OCI-LY3 (cell line): ENCODE measurements at regions not wholly inside any gene's neighbourhood (a gene's known extent, or its start where the extent isn't known, plus 50 kb on each side); places are given as distances from the start of the nearest gene placed in this dataset.

Source experiments
- H2AFZ ChIP-seq: fragments of 200-600, 300-600 bp; shearing (Covaris generic); 2 replicates; pipeline ENCODE4 v1.6.0; 2014; ENCODE audit warnings: antibody characterized with exemption, low read depth, low read length
- H3K27ac ChIP-seq: fragments of 200-600, 300-600 bp; sonication (generic); 2 replicates; pipeline ENCODE4 v1.5.1; 2014; ENCODE audit warnings: mild to moderate bottlenecking, low read length, moderate library complexity, mixed read lengths
- H3K27me3 ChIP-seq: fragments of 200-600, 300-600 bp; sonication (generic); 2 replicates; pipeline ENCODE4 v1.6.1; 2014; ENCODE audit warnings: low read depth, low read length, mixed read lengths
- H3K36me3 ChIP-seq: fragments of 200-600, 300-600 bp; sonication (generic); replicated peaks from 2 replicates; pipeline ENCODE3; 2014; ENCODE audit warnings: low read depth, low read length, mixed read lengths
- H3K4me1 ChIP-seq: fragments of 300-600, 200-600 bp; sonication (generic); 2 replicates; pipeline ENCODE4 v1.6.1; 2014; ENCODE audit warnings: low read length, mixed read lengths
- H3K4me2 ChIP-seq: fragments of 200-600, 300-600 bp; sonication (generic); 2 replicates; pipeline ENCODE4 v1.6.1; 2014; ENCODE audit warnings: low read length, mixed read lengths
- H3K4me3 ChIP-seq: fragments of 300-600, 200-600 bp; sonication (generic); 2 replicates; pipeline ENCODE4 v1.5.1; 2014; ENCODE audit warnings: antibody characterized with exemption, mild to moderate bottlenecking, low read length, moderate library complexity
- H3K79me2 ChIP-seq: fragments of 300-600, 200-600 bp; shearing (Covaris generic); 2 replicates; pipeline ENCODE4 v1.6.1; 2014; ENCODE audit warnings: mild to moderate bottlenecking, low read length, mixed read lengths
- H3K9ac ChIP-seq: fragments of 300-600, 200-600 bp; shearing (Covaris generic); 2 replicates; pipeline ENCODE4 v1.6.0; 2014; ENCODE audit warnings: mild to moderate bottlenecking, low read length, moderate library complexity
- H3K9me3 ChIP-seq: fragments of 200-600, 300-600 bp; shearing (Covaris generic); 2 replicates; pipeline ENCODE4 v1.6.1; 2014; ENCODE audit warnings: low read length, mixed read lengths; ENCODE audit not compliant: insufficient read depth
- H4K20me1 ChIP-seq: fragments of 200-600, 300-600 bp; sonication (generic); 2 replicates; pipeline ENCODE4 v1.6.1; 2016; ENCODE audit warnings: low read length, mixed read lengths; ENCODE audit not compliant: insufficient read depth
- EZH2phosphoT487 ChIP-seq: fragments of 200-600 bp; shearing (Covaris generic); IDR thresholded peaks from 2 replicates; pipeline ENCODE4 v1.6.1; 2018; ENCODE audit warnings: antibody characterized with exemption, mixed run types, low read depth
- TF ChIP-seq, protein P1 (sequence below): fragments of 200-600, 300-600 bp; sonication (generic); IDR thresholded peaks from 2 replicates; pipeline ENCODE4 v1.5.1; 2014; ENCODE audit warnings: antibody characterized with exemption, low read length, low read depth

DNA sequence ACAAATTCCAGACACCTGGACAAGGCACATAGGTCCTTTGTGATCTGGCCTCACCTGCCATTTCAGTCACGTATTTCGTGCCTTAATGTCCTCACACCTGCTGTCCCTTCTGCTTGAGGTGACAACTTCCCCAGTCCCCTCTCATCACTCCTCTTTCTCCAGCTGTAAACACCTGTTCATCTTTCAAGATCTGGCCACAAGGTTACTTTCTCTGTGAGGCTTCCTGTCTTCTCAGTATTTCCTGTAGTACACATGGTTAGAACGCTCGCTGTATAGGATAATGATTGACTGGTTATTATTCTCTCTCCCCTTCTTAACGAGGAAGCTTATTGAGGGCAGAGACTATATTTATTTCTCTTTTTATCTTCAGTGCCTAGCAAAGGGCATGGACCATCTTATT, 74.5 kb upstream of the PMFBP1 start:
- no peaks in the 10 kb centered on the region for H3K36me3 ChIP-seq
- H3K4me1 ChIP-seq = no peaks in the 10 kb centered on the region
- no peak overlapping the region for H3K4me2 ChIP-seq
- H4K20me1 ChIP-seq = no peaks in the 10 kb centered on the region
- no peak overlapping the region for H3K27ac ChIP-seq
- TF ChIP-seq, protein P1, sequence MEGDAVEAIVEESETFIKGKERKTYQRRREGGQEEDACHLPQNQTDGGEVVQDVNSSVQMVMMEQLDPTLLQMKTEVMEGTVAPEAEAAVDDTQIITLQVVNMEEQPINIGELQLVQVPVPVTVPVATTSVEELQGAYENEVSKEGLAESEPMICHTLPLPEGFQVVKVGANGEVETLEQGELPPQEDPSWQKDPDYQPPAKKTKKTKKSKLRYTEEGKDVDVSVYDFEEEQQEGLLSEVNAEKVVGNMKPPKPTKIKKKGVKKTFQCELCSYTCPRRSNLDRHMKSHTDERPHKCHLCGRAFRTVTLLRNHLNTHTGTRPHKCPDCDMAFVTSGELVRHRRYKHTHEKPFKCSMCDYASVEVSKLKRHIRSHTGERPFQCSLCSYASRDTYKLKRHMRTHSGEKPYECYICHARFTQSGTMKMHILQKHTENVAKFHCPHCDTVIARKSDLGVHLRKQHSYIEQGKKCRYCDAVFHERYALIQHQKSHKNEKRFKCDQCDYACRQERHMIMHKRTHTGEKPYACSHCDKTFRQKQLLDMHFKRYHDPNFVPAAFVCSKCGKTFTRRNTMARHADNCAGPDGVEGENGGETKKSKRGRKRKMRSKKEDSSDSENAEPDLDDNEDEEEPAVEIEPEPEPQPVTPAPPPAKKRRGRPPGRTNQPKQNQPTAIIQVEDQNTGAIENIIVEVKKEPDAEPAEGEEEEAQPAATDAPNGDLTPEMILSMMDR = no peak
- TF ChIP-seq EZH2phosphoT487 = no peak
- H3K4me3 ChIP-seq = no peak overlapping the region
- no peak overlapping the region for H3K9ac ChIP-seq
- H3K9me3 ChIP-seq = no peaks in the 10 kb centered on the region
- no peak overlapping the region for H2AFZ ChIP-seq
- no peaks in the 10 kb centered on the region for H3K27me3 ChIP-seq
- H3K79me2 ChIP-seq = no peaks in the 10 kb centered on the region

DNA sequence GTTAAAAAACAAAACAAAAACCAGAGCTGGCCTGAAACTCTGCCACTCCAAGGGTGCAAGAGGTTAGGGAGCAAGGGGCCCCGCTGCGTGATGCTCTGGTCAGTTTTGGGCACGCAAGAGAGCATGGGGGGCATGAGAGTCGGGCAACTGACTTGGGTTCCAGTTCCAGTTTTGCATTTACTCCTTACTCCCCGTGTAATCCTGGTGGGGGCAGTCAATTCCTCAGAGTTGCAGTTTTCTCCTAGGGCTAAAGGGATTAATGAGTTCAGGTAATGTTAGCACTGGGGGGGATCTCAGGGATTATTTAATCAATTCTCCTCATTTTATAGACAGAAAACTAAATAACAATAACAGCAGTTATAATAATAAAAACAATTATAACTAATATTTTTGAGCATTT, 72.9 kb upstream of the PMFBP1 start:
- no peak overlapping the region for H3K4me3 ChIP-seq
- no peaks in the 10 kb centered on the region for H3K4me1 ChIP-seq
- no peaks in the 10 kb centered on the region for H3K79me2 ChIP-seq
- H3K4me2 ChIP-seq = no peak overlapping the region
- H3K36me3 ChIP-seq = no peaks in the 10 kb centered on the region
- H3K27me3 ChIP-seq = no peaks in the 10 kb centered on the region
- no peaks in the 10 kb centered on the region for H4K20me1 ChIP-seq
- H3K27ac ChIP-seq = no peak overlapping the region
- H3K9me3 ChIP-seq = no peaks in the 10 kb centered on the region
- H2AFZ ChIP-seq = no peak overlapping the region
- TF ChIP-seq, protein P1 = no peak
- no peak for TF ChIP-seq EZH2phosphoT487
- no peak overlapping the region for H3K9ac ChIP-seq

DNA sequence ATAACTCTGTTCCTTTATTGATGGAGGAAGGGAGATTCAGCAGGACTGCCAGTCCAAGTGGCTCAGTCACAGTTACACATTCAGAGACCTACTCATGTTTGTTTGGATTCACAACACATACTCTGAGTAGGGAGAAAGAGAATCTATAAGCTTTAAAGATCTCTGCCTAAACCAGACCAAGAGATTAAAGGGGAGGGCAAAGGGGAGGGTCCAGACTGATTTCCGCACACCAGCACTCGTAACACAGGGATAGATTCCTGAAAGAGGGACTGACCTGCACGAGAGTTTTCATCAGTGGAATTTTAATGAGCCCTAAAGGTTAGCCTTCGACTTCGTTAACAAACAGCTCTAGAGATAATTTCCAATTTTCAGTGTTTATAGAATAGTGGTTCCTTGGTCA, 71.7 kb upstream of the PMFBP1 start:
- no peak overlapping the region for H3K9ac ChIP-seq
- TF ChIP-seq, protein P1 = no peak
- TF ChIP-seq EZH2phosphoT487 = no peak

DNA sequence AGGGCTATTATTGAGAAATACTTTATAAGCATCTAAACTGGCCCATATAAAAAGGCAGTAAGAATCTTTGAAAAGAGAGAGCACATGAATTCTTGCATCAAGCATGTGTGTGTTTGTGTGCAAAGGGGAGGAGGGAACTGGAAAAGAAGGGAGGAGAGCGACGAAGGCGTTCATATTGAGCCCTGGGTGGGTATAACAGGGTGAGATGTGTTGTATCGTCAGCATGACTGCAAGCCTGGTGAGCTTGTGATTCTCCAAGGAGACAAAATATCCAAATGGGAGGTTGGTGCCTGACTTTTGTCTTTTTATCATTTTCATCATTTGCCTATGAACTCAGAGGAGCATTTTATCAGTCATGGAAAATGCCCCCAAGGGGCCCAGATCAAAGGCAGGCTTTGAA, 70.8 kb upstream of the PMFBP1 start:
- Histone ChIP-seq H3K4me1 (no peaks in the 10 kb centered on the region), H3K36me3 (no peaks in the 10 kb centered on the region), H3K27ac (no peak overlapping the region), H3K27me3 (no peaks in the 10 kb centered on the region), H3K9me3 (no peaks in the 10 kb centered on the region), H3K4me2 (no peak overlapping the region), H3K79me2 (no peaks in the 10 kb centered on the region), H3K4me3 (no peak overlapping the region), H3K9ac (no peak overlapping the region), H2AFZ (no peak overlapping the region), H4K20me1 (no peaks in the 10 kb centered on the region)
- TF ChIP-seq, protein P1 = no peak
- no peak for TF ChIP-seq EZH2phosphoT487

More for the DNA sequence above, 71.7 kb upstream of the PMFBP1 start:
- Histone ChIP-seq H4K20me1 (no peaks in the 10 kb centered on the region), H3K27ac (no peak overlapping the region), H3K4me3 (no peak overlapping the region), H3K4me2 (no peak overlapping the region), H3K79me2 (no peaks in the 10 kb centered on the region), H3K9me3 (no peaks in the 10 kb centered on the region), H3K36me3 (no peaks in the 10 kb centered on the region), H2AFZ (no peak overlapping the region), H3K4me1 (no peaks in the 10 kb centered on the region), H3K27me3 (no peaks in the 10 kb centered on the region)
